Fibroblast of peridontal ligament (primary cell): ENCODE measurements at regions not wholly inside any gene's neighbourhood (a gene's known extent, or its start where the extent isn't known, plus 50 kb on each side); places are given as distances from the start of the nearest gene placed in this dataset.
"Not testable (repeated sequence)": the region's sequence is repeated elsewhere in the genome, so short reads cannot be mapped to it uniquely, and the experiment has no call there.

Experiments
- DNase-seq: peaks from one replicate; pipeline ENCODE4 v3.0.0-alpha.2; 2010; ENCODE audit errors: extremely low read depth

GRCh38 chr13:110044551-110045111 is 258.2 kb upstream of the IRS2 start:
- peak; percentile 82 for DNase-seq

- DNase-seq: peak; percentile 60
These were observed 256.0 kb upstream of the IRS2 start for GRCh38 chr13:110042253-110042950.

- DNase-seq: not testable (repeated sequence)
These were observed 255.3 kb upstream of the IRS2 start for GRCh38 chr13:110041638-110042037.

- no peak for DNase-seq
These were observed 251.7 kb upstream of the IRS2 start for GRCh38 chr13:110037925-110038573.

- DNase-seq: no peak
These were observed 249.7 kb upstream of the IRS2 start for GRCh38 chr13:110036060-110036459.

- no peak for DNase-seq
These were observed 247.7 kb upstream of the IRS2 start for GRCh38 chr13:110034031-110034549.

- no peak for DNase-seq
These were observed 246.6 kb upstream of the IRS2 start for GRCh38 chr13:110032969-110033368.

GRCh38 chr13:110030394-110030928 is 244.1 kb upstream of the IRS2 start:
- DNase-seq: no peak

- no peak for DNase-seq
These were observed 242.6 kb upstream of the IRS2 start for GRCh38 chr13:110028838-110029621.

GRCh38 chr13:110028311-110028710 is 241.9 kb upstream of the IRS2 start:
- no peak for DNase-seq

- no peak for DNase-seq
These were observed 241.3 kb upstream of the IRS2 start for GRCh38 chr13:110027470-110028240.

GRCh38 chr13:110024645-110024980 is 238.2 kb upstream of the IRS2 start:
- DNase-seq: peak; percentile 25

GRCh38 chr13:110023729-110024644 is 237.6 kb upstream of the IRS2 start:
- peak; percentile 48 for DNase-seq

GRCh38 chr13:110018009-110018408 is 231.6 kb upstream of the IRS2 start:
- no peak for DNase-seq

- DNase-seq: peak; percentile 72
These were observed 231.0 kb upstream of the IRS2 start for GRCh38 chr13:110017379-110017778.

- DNase-seq: no peak
These were observed 228.9 kb upstream of the IRS2 start for GRCh38 chr13:110015253-110015652.

GRCh38 chr13:110014719-110015118 is 228.3 kb upstream of the IRS2 start:
- no peak for DNase-seq

GRCh38 chr13:110012102-110012739 is 225.8 kb upstream of the IRS2 start:
- DNase-seq: peak; percentile 57

GRCh38 chr13:110010404-110011138 is 224.2 kb upstream of the IRS2 start:
- DNase-seq: no peak
